NCI-H2196 treated with DMSO at 0.1 percent for 48 hours (cell line): ENCODE measurements at regions not wholly inside any gene's neighbourhood (a gene's known extent, or its start where the extent isn't known, plus 50 kb on each side); places are given as distances from the start of the nearest gene placed in this dataset.
A peak's percentile ranks its signal among the peaks of the same experiment; 100 is the strongest.
"Not testable (repeated sequence)": the region's sequence is repeated elsewhere in the genome, so short reads cannot be mapped to it uniquely, and the experiment has no call there.

Experiments used
- DNase-seq: peaks from one replicate; lab custom pipeline; 2025; ENCODE audit not compliant: unreplicated experiment; lab: John Stamatoyannopoulos, UW

DNA sequence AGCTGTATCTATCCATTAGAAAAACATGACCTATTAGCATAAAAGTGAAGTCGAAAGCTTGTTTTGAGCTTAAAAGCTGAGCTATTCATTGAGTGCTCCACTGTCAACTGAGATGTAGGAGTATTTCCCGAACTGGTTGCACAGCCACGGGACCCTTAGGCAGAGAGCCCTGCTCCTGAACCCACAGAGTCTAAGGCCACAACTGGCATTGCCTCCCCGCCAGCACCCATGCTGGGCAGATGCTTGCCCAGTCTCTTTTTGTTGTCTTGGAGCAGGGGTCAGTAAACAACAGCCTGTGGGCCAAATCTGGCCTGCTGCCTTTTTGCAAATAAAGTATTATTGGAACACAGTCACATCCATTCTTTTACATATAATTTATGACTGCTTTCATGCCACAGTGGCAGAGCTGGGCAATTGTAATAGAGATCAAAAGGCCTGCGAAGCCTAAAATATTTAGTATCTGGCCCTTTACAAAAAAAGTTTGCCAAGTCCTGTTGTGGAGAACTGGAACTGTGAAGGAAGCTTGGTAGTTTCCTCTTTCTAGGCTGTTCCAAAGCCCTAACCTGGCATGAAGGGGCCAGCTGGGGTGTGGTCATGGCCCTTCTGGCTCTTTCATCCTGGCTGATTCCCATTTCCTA, 58.4 kb upstream of the WAPL start:
- DNase-seq, result no peak

GRCh38 chr10:86580521-86580891, 58.9 kb upstream of the WAPL start:
- no peak for DNase-seq

DNA sequence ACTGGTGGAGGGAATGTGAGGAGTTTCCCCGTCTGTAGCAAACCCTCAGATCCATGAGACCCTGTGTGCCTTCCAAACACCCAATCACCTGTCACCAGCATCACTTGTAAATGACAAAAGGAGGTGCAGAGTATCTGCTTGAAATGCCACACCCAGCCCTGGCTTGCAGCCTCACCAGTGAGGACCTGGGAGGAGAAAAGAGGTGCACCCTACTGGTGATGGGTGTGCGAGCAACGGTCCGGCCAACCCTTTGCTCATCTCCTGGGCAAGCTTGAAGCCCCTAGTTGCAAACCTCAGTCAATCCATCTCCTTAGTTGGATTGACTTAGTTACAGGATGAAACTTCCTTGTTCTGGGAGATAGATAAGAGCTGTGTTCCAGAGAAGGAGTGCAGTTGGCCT, 62.4 kb upstream of the WAPL start:
- DNase-seq, result no peak

GRCh38 chr10:86585037-86585929, 63.7 kb upstream of the WAPL start:
- DNase-seq, result peak; percentile 30

- DNase-seq, result no peak
These were observed 64.9 kb upstream of the WAPL start for GRCh38 chr10:86586516-86586915.

DNA sequence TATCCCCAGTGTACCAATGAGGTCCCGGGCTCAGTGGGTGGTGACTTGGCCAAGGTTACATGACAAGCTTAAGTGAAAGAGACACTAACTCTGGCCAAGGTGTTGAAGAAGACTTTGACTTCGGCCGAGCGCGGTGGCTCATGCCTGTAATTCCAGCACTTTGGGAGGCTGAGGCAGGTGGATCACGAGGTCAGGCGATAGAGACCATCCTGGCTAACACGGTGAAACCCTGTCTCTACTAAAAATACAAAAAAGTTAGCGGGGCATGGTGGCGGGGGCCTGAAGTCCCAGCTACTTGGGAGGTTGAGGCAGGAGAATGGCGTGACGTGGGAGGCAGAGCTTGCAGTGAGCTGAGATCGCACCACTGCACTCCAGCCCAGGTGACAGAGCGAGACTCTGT, 65.6 kb upstream of the OPN4 start:
- not testable (repeated sequence) for DNase-seq

GRCh38 chr10:86591436-86591835, 62.9 kb upstream of the OPN4 start:
- DNase-seq, result no peak

DNA sequence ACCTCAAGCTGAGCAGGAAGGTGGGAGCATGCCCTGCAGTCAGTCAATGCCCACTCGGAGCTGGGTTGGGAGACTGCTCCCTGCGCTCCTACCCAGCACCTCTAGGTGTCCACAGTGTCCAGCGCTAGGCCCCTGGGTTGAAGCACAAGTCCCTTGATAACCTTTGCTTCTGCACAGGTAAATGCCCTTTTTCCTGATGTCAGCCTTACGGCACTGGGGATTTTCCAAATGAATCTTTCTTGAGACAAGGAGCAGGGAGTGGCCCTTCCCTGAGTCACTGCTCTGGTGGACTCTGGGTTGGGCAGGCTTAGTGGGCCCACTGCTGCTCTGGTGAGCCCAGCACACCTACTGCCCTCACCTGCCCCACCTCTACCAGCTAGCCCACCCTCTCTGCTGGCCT, 61.9 kb upstream of the OPN4 start:
- peak; percentile 44 for DNase-seq

- DNase-seq, result no peak
These were observed 59.8 kb upstream of the OPN4 start for GRCh38 chr10:86594535-86594934.

DNA sequence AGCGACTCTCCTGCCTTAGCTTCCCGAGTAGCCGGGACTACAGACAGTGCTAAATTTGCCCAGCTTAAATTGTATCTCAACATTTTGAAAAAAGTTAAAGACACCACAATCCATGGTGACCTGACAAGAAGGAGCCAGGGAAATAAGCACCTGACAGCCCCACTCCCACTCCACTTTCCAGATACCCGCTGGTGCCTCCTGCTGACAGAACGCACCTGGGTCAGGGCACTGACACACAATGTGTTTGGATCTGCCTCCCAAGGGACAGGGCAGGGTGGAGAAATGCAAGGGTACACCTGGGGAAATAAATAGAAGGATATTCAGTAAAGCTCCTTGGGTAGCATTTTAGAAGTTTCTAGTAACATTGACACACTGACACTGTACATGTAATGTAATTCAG, 58.9 kb upstream of the OPN4 start:
- no peak for DNase-seq

DNA sequence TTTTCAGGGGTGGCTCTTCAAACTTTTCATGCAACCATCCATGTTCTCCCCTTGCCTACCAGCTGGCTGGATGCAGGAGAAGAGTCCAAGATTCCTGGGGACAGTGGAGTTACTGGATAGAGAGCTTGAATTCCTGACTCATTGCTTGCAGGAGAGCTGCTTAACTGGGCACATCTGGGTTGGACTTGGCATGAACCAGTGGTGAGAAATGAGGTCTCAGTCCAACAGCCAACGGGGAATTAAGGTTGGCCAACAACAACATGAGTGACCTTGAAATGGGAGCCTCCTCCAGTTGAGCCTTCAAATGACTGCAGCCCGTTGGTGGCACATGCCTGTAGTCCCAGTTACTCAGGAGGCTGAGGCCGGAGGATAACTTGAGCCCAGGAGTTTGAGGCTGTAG, 58.1 kb upstream of the OPN4 start:
- no peak for DNase-seq

GRCh38 chr10:86597306-86597705, 57.0 kb upstream of the OPN4 start:
- no peak for DNase-seq

- no peak for DNase-seq
These were observed 56.2 kb upstream of the OPN4 start for GRCh38 chr10:86598151-86598550.

DNA sequence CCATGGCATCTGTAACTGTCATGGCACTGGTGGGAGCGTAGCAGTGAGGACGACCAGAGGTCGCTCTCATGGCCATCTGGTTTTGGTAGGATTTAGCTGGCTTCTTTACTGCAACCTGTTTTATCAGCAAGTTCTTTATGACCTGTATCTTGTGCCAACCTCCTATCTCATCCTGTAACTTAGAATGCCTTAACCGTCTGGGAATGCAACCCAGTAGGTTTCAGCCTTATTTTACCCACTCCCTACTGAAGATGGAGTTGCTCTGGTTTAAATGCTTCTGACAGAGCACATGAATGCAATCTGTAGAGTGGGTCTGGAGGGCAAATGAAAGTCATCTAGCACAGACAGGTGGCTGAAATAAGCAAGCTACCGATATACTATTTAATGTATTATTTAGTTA, 55.3 kb upstream of the OPN4 start:
- DNase-seq, result no peak

DNA sequence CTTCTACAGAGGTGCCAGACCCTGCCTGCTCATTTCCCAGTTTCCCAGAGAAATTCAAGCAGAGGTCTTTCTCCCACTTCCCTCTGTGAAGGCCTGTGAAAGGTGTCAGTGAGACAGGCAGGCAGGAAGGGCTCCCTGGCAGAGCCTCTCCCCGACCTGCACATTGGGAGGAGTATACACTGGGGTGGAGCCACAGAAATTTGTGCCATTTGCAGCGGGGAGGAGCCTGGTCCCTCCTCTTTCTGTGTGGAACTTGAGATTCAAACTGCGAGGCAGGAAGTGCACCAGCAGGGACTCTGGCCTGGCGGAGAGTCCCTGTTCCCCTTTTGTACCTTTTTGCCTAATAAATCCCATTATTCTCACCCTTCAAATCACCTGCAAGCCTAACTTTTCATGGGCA, 54.6 kb upstream of the OPN4 start:
- no peak for DNase-seq

GRCh38 chr10:86600296-86600695, 54.1 kb upstream of the OPN4 start:
- no peak for DNase-seq

DNA sequence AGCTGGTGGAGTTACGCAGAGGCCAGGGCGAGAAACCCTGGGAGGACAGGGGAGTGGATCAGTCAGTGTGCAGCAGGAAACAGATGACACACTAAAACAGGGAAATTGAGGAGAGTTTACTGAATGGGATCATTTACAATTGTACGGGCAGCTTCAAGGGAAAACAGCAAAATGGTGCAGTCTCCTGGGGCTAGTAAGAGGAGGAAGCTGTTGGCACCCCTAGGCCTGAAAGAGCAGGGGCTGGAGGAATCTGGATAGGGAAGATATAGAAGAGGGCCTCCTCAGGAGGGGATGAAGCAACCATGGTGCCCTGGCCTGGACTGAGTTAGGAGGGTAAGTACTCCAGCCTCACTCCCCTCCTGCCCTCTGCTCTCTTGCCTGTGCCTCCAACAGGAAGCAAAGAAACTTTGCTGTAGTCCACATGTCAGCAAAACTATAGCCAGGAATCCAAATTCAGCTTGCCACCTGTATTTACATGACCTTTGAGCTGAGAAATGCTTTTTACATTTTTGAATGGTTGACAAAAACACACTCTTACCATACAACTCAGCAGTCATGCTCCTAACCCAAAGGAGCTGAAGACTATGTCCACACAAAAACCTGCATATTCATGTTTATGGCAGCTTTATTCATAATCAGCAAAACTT, 52.3 kb upstream of the OPN4 start:
- DNase-seq, result no peak

GRCh38 chr10:86603256-86603655, 51.1 kb upstream of the OPN4 start:
- DNase-seq, result no peak
